K562 (cell line): ENCODE measurements at regions not wholly inside any gene's neighbourhood (a gene's known extent, or its start where the extent isn't known, plus 50 kb on each side); places are given as distances from the start of the nearest gene placed in this dataset.

Experiments used
- POLR3G ChIP-seq: IDR thresholded peaks from 2 replicates; pipeline ENCODE4 v1.6.1; 2011; ENCODE audit not compliant: insufficient read length, insufficient replicate concordance; ENCODE audit errors: extremely low read depth
- ZNF140 ChIP-seq: fragments of 250-450 bp; sonication (Bioruptor Pico); IDR thresholded peaks from 2 replicates; pipeline ENCODE4 v1.8.0; 2021; ENCODE audit warnings: moderate library complexity, mild to moderate bottlenecking, inconsistent platforms
- ZNF311 ChIP-seq: fragments of 250-450 bp; sonication (Bioruptor Pico); IDR thresholded peaks from 2 replicates; pipeline ENCODE4 v1.4.0; 2020; ENCODE audit warnings: mild to moderate bottlenecking, moderate library complexity
- ZNF395 ChIP-seq: fragments of 200-800 bp; sonication (Bioruptor generic); IDR thresholded peaks from 2 replicates; pipeline ENCODE4 v1.6.1; 2017; ENCODE audit warnings: missing genetic modification characterization, missing compliant biosample characterization
- TF ChIP-seq, protein P1 (sequence below): sonication (generic); formaldehyde crosslinking; IDR thresholded peaks from 2 replicates; pipeline ENCODE4 v1.8.0; 2022; ENCODE audit warnings: missing genetic modification reagents, mild to moderate bottlenecking, moderate library complexity, borderline replicate concordance
- TF ChIP-seq, protein P2 (sequence below): fragments of 450-650 bp; formaldehyde crosslinking; IDR thresholded peaks from 2 replicates; pipeline ENCODE4 v1.4.0; 2020; ENCODE audit warnings: mild to moderate bottlenecking, mixed read lengths

DNA sequence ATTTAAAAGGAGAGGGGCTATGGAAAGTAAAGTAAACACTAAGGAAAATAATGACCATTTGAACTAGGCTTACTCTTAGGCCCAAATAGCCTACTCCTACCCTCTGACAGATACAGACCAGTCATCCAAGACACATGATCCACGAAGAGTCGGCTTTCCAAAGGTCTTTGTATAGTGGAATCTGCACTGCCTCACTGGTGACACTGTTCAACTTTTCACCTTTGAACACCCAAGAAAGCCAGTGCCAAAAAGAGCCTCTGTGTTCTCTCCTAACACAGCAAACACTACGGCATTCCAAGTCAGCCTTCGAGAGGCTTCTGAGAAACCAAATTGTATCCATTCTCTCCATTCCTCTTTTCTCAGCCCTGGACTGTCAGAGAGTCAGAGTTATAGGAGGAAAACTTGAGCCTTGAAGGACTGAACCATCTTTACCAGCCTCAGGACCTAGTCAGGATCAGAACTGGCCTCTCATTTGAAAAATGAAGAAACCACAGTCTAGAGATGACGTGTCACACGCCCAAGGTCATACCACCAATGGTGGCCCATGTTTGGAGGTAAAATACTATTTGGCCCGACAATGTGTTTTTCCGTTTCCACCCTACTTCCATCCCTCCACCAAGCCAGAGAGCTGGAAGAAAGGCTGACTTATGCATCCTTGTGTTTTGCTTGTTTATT, 267.4 kb upstream of the ACVR2A start (continued):
- TF ChIP-seq, protein P1, sequence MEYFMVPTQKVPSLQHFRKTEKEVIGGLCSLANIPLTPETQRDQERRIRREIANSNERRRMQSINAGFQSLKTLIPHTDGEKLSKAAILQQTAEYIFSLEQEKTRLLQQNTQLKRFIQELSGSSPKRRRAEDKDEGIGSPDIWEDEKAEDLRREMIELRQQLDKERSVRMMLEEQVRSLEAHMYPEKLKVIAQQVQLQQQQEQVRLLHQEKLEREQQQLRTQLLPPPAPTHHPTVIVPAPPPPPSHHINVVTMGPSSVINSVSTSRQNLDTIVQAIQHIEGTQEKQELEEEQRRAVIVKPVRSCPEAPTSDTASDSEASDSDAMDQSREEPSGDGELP (CRISPR knock-in tag), result no peak
- TF ChIP-seq POLR3G (no peak), ZNF140 (CRISPR knock-in tag) (no peak), ZNF311 (CRISPR knock-in tag) (no peak), ZNF395 (CRISPR knock-in tag) (no peak)
- TF ChIP-seq, protein P2, sequence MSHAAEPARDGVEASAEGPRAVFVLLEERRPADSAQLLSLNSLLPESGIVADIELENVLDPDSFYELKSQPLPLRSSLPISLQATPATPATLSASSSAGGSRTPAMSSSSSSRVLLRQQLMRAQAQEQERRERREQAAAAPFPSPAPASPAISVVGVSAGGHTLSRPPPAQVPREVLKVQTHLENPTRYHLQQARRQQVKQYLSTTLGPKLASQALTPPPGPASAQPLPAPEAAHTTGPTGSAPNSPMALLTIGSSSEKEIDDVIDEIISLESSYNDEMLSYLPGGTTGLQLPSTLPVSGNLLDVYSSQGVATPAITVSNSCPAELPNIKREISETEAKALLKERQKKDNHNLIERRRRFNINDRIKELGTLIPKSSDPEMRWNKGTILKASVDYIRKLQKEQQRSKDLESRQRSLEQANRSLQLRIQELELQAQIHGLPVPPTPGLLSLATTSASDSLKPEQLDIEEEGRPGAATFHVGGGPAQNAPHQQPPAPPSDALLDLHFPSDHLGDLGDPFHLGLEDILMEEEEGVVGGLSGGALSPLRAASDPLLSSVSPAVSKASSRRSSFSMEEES (CRISPR knock-in tag), result no peak
- TF ChIP-seq, all 486 proteins: peak for 0
